Omental fat pad (tissue), 3 donors: ENCODE measurements at regions not wholly inside any gene's neighbourhood (a gene's known extent, or its start where the extent isn't known, plus 50 kb on each side); places are given as distances from the start of the nearest gene placed in this dataset.

Experiments
- ATAC-seq: fragments of 150-250 bp; one replicate; pipeline ENCODE4 v1.9.1; 2016; ENCODE audit warnings: mild to moderate bottlenecking, moderate library complexity; ENCODE audit not compliant: low FRiP score
- DNase-seq: peaks from one replicate; pipeline ENCODE4 v3.0.0-alpha.2; 2019; ENCODE audit warnings: low spot score
- TF ChIP-seq, protein P1 (sequence below), 3 donors: fragments of 450-650 bp; IDR thresholded peaks; one replicate each; pipeline ENCODE4 v1.5.1; 2016 to 2017; ENCODE audit warnings: antibody characterized with exemption in 3 of 3, mild to moderate bottlenecking in 3 of 3, moderate library complexity in 2 of 3

DNA sequence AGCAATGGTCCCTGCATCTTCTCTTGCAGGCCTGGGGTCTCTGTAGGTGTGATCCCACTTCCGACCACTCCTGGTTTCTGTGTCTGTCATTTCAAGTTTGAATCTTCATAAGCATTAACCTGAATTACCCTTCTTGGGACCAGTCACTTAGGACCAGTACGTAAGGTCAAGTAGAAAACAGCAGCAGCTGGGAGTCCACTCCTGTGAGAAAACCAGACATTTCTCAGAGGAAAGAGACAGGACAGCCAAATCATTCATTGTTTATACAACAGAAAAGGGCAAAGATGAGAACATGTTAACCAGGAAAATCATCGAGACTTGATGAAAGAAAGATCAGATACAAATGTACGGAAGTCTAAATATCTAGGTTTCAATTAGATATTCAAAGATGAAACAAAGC, 163.0 kb downstream of the MREG start:
- DNase-seq (no peak), ATAC-seq (no peak)
- TF ChIP-seq, protein P1, sequence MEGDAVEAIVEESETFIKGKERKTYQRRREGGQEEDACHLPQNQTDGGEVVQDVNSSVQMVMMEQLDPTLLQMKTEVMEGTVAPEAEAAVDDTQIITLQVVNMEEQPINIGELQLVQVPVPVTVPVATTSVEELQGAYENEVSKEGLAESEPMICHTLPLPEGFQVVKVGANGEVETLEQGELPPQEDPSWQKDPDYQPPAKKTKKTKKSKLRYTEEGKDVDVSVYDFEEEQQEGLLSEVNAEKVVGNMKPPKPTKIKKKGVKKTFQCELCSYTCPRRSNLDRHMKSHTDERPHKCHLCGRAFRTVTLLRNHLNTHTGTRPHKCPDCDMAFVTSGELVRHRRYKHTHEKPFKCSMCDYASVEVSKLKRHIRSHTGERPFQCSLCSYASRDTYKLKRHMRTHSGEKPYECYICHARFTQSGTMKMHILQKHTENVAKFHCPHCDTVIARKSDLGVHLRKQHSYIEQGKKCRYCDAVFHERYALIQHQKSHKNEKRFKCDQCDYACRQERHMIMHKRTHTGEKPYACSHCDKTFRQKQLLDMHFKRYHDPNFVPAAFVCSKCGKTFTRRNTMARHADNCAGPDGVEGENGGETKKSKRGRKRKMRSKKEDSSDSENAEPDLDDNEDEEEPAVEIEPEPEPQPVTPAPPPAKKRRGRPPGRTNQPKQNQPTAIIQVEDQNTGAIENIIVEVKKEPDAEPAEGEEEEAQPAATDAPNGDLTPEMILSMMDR (IDR thresholded peaks at IDR 0.05), result no peak

DNA sequence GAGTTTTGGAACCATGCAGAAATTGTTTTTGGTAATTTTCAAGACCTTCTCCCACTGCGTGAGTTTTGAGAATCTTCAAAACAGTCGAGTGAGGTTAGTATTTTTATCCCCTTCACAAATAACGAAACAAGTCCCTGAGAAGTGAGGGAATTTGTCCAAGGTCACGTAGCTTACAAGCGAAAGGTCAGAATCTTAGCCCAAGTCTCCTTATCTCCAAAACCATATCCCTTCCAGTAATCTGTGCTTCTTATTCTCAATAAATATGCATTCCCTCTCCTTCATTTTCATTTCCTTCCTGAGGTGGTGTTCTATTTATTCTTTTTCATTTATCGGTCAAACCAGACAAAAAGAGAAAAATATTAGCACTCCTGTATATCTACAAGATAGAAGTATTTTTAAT, 163.6 kb downstream of the MREG start:
- DNase-seq (no peak), ATAC-seq (no peak)
- TF ChIP-seq, protein P1 (IDR thresholded peaks at IDR 0.05), result no peak

DNA sequence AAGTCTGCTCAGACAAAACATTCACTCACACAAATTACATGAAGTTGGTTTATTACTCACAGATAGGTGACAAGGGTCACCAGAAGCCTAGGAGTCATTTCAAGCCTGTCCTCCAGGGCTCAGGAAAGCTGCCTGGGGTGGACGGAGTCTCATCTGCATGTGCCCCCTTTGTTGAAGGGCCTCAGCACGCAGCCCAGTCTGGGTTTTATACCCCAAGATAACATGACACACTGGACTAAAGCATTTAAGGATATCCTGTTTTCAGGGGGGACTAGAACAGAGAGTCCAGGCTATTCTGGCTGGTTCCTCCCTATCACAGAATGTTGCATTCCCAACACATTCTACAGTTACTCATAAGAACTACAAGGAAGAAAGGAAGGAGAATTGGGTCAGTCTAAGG, 164.7 kb downstream of the MREG start:
- DNase-seq (no peak), ATAC-seq (no peak)
- TF ChIP-seq, protein P1 (IDR thresholded peaks at IDR 0.05), result no peak

DNA sequence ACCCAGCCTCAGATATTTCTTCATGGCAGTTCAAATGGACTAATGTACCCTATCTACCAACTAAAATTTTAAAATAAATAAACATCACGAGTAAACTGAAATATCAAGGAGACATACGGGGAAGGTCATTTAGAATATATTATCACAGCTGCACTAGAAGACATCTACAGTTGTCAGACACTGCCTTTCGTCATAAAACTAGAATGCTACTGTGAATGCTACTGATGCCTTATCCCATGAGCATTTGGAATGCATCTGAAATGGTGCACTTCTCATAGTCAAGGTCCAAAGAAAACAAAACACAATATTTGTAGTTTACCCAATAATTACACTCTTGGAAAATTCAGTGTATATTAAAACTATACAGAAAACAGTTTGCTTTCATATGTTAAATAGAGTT, 165.2 kb downstream of the MREG start:
- TF ChIP-seq, protein P1 (IDR thresholded peaks at IDR 0.05), result no peak
- DNase-seq (no peak), ATAC-seq (no peak)

DNA sequence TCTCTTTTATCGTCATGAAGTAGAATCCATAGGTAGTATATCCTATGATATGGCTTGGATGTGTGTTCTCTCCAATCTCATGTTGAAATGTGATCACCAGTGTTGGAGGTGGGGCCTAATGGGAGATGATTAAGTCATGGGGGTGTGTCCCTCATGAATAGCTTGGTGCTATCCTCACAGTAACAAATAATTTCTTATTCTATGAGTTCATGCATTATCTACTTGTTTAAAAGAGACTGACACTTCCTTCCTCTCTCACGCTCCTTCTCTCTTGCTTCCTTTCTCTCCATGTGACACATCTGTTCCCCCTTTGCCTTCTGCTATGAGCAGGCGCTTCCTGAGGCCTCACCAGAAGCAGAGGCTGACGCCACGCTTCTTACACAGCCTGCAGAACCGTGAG, 165.6 kb downstream of the MREG start:
- TF ChIP-seq, protein P1 (IDR thresholded peaks at IDR 0.05), result no peak
- no peak for DNase-seq
- ATAC-seq, result no peak

DNA sequence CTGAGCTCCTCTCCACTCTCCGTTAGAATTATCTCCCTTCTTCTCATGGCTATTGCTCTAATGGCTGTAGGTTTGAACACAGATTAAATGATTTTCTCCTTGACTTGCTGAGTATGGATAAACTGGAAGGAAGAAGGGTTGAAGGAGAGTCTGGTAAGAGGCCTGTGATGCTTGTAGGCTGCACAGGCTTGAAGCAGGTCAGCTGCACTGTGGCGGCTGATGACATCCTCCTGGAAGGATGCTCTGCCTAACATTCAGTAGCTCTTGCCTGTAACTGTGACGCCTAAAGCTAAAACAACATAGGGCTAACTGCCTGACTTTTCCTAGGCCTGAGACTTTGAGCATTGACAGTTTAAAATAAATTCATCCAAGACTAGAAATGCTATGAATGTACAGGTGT, 166.3 kb downstream of the MREG start:
- no peak for ATAC-seq
- no peak for DNase-seq
- TF ChIP-seq, protein P1 (IDR thresholded peaks at IDR 0.05), result no peak

DNA sequence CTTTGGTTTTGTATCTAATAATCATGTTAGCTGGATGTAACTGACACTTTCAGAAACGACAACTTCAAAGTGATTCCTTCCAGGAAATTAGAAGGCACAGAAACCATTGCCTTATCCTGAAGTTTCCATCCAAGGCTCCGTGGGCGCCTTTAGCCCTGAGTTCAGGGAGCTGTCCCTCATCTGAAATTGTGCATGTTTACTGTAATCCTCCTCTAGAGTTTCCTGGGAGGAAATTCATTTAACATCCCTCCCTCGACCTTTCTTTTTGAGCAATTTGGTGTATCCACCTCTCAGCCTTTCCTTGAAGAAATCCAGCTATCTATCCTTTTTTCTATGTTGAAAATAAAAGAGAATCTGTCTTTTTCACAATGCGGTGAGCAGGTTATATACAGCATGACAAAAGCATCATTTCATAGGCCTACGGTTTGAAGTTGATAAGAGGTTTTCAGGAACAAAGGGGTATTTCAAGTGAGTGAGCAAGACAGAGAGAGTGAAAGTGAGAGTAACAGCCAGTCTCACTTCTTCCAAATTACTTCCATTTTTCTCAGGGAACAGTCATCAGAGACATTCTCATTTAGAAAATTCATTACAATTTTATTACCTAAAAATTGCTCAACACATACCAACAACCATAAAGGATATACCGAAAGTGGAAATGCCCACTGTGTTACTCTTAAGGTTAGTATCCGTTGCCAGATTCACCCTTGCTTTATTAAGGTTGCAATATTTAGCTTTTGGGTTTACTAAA, 167.3 kb downstream of the MREG start:
- DNase-seq (no peak), ATAC-seq (no peak)
- TF ChIP-seq, protein P1 (IDR thresholded peaks at IDR 0.05), result no peak
